ENCODE measurements at regions not wholly inside any gene's neighbourhood (a gene's known extent, or its start where the extent isn't known, plus 50 kb on each side); places are given as distances from the start of the nearest gene placed in this dataset.

GRCh38 chr15:81480645-81481053 is 106.6 kb upstream of the TMC3 start:
- H3K27me3 ChIP-seq (ENCODE audit: control insufficient read depth, insufficient read depth, low read length) = no peaks in the 10 kb centered on the region
- H3K27ac ChIP-seq (ENCODE audit: low read depth in 2 of 2, low read length in 2 of 2) = no peak overlapping the region
- DNase-seq (peak in 4 of 5 donors; percentile 29 to 79 (median 65)), FAIRE-seq (peak; percentile 59)
- no peak overlapping the region for H3K4me3 ChIP-seq (ENCODE audit: low read length in 3 of 3)
- intact Hi-C loops (cut with DNase I) = no loop called here
- TF ChIP-seq CTCF (IDR thresholded peaks at IDR 0.05; ENCODE audit: borderline replicate concordance, extremely low read depth, insufficient read depth) = peak; percentile 83
- no peaks in the 10 kb centered on the region for H3K36me3 ChIP-seq (ENCODE audit: control insufficient read depth in 2 of 3, insufficient read depth in 3 of 3, low read length in 3 of 3)
- no peaks in the 10 kb centered on the region for H3K4me1 ChIP-seq (ENCODE audit: control insufficient read depth in 2 of 3, insufficient read depth in 2 of 3, low read depth in 1 of 3, low read length in 3 of 3)
- H3K9ac ChIP-seq (ENCODE audit: low read length in 3 of 3) = no peak overlapping the region
- no peaks in the 10 kb centered on the region for H3K9me3 ChIP-seq (ENCODE audit: control insufficient read depth in 2 of 3, insufficient read depth in 1 of 3, low read length in 3 of 3)

- no peak for FAIRE-seq
- intact Hi-C loops (cut with DNase I) = no loop called here
- TF ChIP-seq CTCF (IDR thresholded peaks at IDR 0.05; ENCODE audit: borderline replicate concordance, extremely low read depth, insufficient read depth) = no peak
- H3K4me3 ChIP-seq (ENCODE audit: low read length in 3 of 3) = no peak overlapping the region
- H3K9me3 ChIP-seq (ENCODE audit: control insufficient read depth in 2 of 3, insufficient read depth in 1 of 3, low read length in 3 of 3) = no peaks in the 10 kb centered on the region
- no peaks in the 10 kb centered on the region for H3K4me1 ChIP-seq (ENCODE audit: control insufficient read depth in 2 of 3, insufficient read depth in 2 of 3, low read depth in 1 of 3, low read length in 3 of 3)
- H3K27ac ChIP-seq (ENCODE audit: low read depth in 2 of 2, low read length in 2 of 2) = no peak overlapping the region
- no peak overlapping the region for H3K9ac ChIP-seq (ENCODE audit: low read length in 3 of 3)
- no peak for DNase-seq
- H3K36me3 ChIP-seq (ENCODE audit: control insufficient read depth in 2 of 3, insufficient read depth in 3 of 3, low read length in 3 of 3) = no peaks in the 10 kb centered on the region
- H3K27me3 ChIP-seq (ENCODE audit: control insufficient read depth, insufficient read depth, low read length) = no peaks in the 10 kb centered on the region
Observed at GRCh38 chr15:81478354-81478753, 104.3 kb upstream of the TMC3 start.

- TF ChIP-seq CTCF (IDR thresholded peaks at IDR 0.05; ENCODE audit: borderline replicate concordance, extremely low read depth, insufficient read depth) = no peak
- H3K36me3 ChIP-seq (ENCODE audit: control insufficient read depth in 2 of 3, insufficient read depth in 3 of 3, low read length in 3 of 3) = no peaks in the 10 kb centered on the region
- H3K4me1 ChIP-seq (ENCODE audit: control insufficient read depth in 2 of 3, insufficient read depth in 2 of 3, low read depth in 1 of 3, low read length in 3 of 3) = no peaks in the 10 kb centered on the region
- no peak for FAIRE-seq
- H3K9ac ChIP-seq (ENCODE audit: low read length in 3 of 3) = no peak overlapping the region
- no peak for DNase-seq
- intact Hi-C loops (cut with DNase I) = no loop called here
- H3K27me3 ChIP-seq (ENCODE audit: control insufficient read depth, insufficient read depth, low read length) = no peaks in the 10 kb centered on the region
- H3K4me3 ChIP-seq (ENCODE audit: low read length in 3 of 3) = no peak overlapping the region
- no peak overlapping the region for H3K27ac ChIP-seq (ENCODE audit: low read depth in 2 of 2, low read length in 2 of 2)
- H3K9me3 ChIP-seq (ENCODE audit: control insufficient read depth in 2 of 3, insufficient read depth in 1 of 3, low read length in 3 of 3) = no peaks in the 10 kb centered on the region
Observed at GRCh38 chr15:81475926-81476325, 101.9 kb upstream of the TMC3 start.

GRCh38 chr15:81475471-81475870 is 101.5 kb upstream of the TMC3 start:
- intact Hi-C loops (cut with DNase I) = no loop called here
- Histone ChIP-seq H3K9ac (ENCODE audit: low read length in 3 of 3) (no peak overlapping the region), H3K27ac (ENCODE audit: low read depth in 2 of 2, low read length in 2 of 2) (no peak overlapping the region), H3K4me3 (ENCODE audit: low read length in 3 of 3) (no peak overlapping the region), H3K4me1 (ENCODE audit: control insufficient read depth in 2 of 3, insufficient read depth in 2 of 3, low read depth in 1 of 3, low read length in 3 of 3) (no peaks in the 10 kb centered on the region), H3K27me3 (ENCODE audit: control insufficient read depth, insufficient read depth, low read length) (no peaks in the 10 kb centered on the region), H3K36me3 (ENCODE audit: control insufficient read depth in 2 of 3, insufficient read depth in 3 of 3, low read length in 3 of 3) (no peaks in the 10 kb centered on the region), H3K9me3 (ENCODE audit: control insufficient read depth in 2 of 3, insufficient read depth in 1 of 3, low read length in 3 of 3) (no peaks in the 10 kb centered on the region)
- FAIRE-seq = no peak
- no peak for TF ChIP-seq CTCF (IDR thresholded peaks at IDR 0.05; ENCODE audit: borderline replicate concordance, extremely low read depth, insufficient read depth)
- DNase-seq = no peak

All from kidney (tissue), 13 donors.